Suppressor macrophage (primary cell): ENCODE measurements at regions not wholly inside any gene's neighbourhood (a gene's known extent, or its start where the extent isn't known, plus 50 kb on each side); places are given as distances from the start of the nearest gene placed in this dataset.
"Not testable (repeated sequence)": the region's sequence is repeated elsewhere in the genome, so short reads cannot be mapped to it uniquely, and the experiment has no call there.

ENCODE experiments used
- DNase-seq, 4 experiments: peaks; one replicate each; pipeline ENCODE4 v3.0.0-alpha.2; 2020 to 2022

DNA sequence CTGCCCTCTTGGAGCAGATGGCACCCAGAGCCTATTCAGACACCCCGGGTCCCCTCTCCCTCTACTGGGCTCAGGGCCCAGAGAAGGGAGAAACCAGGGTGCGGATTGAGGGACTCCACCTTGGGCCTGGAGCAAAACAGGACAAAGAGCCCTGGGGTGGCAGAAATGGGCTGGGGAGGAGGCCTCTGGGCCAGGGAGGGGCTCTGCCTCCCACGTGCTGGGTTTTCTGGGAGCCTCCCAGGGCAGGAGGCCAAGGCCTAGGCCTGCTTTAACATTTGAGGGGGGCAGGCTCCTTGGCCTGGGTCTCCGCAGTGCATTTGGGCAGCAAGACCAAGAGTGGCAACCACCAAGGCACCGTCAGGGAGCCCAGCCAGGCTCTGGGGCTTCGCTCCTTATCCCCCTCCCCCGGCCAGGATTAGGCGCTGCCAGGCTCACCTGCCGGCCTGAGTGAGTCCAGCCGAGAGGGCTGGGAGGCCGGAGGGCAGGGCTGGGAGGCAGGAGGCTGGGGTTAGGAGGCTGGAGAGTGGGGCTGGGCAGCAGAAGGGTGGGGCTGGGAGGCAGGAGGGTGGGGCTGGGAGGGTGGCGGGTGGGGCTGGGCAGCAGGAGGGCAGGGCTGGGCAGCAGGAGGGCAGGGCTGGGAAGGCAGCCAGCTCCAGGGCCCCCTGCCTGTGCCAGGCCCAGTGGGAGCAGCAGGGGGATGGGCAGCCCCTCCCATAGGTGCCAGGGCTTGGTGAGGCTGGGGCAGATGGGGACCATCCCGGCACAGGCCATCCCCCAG lies 101.8 kb upstream of the EIF5 start:
- no peak for DNase-seq

DNA sequence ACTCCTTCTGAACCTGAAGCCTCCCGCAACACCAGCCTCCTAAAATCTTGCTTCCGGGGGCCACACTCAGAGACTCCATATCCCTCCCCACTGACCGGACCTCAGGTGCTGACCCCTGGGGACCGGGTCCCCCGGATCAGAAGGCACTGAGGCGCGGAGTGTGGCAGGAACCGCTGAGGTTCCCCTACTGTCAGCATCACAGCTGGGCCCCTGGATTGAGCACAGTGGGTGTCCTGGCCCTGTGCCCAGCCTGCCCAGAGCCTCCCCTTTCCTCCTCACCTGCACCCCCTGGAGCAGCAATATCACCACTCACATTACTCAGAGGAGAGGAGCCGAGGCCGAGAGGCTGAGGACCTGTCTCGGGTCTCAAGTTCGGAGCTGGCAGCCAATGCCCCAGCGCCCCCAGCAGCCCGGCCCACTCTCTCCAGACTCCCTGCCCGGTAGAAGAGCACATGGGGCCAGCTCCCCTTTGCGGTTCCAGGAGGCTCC lies 101.2 kb upstream of the EIF5 start:
- DNase-seq: no peak

DNA sequence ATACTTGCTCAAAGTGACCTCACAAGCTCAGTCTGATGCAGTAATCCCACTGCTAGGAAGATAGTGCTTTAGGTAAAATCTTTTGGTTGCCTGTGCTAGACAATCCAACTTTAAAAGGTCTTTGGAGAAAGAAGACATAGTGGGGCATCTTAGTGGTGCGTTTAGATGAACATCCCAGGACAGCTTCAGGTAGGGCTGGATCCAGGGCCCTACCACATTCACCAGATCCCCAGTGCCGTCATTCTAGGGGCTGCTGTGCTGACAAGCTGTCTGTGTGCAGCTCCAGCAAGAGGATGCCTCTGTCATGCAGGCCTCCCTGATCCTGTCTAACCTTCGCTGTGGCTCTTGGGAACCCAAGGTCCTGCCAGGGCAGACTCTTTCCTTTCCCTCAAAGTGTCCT lies 100.7 kb upstream of the EIF5 start:
- DNase-seq: no peak

DNA sequence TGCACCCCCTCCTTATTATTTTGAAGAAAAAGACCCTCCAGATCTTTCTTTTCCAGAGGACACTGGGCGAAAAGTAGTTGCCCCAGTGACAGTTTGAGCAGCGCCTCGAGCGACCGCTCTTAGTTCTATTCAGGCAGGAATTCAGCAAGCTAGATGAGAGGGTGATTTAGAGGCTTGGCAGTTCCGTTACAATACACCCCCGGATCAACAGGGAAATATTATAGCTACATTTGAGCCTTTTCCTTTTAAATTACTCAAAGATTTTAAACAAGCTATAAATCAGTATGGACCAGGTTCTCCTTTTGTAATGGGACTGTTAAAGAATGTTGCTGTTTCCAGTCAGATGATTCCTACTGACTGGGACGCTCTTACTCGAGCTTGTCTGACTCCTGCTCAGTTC lies 99.2 kb upstream of the EIF5 start:
- DNase-seq: not testable (repeated sequence)

DNA sequence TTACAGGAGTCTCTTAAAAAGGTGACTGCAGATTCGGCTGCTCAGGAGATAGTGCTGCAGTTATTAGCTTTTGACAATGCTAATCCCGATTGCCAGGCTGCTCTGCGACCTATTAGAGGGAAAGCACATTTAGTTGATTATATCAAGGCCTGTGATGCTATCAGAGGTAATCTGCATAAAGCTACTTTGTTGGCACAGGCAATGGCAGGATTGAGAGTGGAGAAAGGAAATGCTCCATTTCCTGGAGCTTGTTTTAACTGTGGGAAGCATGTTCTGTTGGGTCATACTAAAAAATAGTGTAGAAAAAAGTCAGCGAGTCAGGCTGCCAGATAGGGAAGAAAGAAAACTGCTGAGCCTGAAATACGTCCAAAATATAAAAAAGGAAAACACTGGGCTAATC lies 98.5 kb upstream of the EIF5 start:
- DNase-seq: not testable (repeated sequence)

DNA sequence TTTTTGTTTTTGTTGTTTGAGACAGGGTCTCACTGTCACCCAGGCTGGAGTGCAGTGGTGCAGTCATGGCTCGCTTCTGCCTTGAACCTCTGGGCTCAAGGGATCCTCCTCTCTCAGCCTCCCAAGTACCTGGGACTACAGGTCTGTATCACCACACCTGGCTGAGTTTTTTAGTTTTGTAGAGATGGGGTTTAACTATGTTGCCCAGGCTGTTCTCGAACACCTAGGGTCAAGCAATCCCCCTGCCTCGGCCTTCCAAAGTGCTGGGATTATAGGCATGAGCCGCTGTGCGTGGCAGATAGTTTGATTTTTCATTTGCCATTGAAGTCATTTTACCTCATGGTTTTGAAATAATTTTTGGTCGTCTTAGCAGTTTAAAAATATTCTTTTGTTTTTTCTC lies 94.3 kb upstream of the EIF5 start:
- DNase-seq: no peak

DNA sequence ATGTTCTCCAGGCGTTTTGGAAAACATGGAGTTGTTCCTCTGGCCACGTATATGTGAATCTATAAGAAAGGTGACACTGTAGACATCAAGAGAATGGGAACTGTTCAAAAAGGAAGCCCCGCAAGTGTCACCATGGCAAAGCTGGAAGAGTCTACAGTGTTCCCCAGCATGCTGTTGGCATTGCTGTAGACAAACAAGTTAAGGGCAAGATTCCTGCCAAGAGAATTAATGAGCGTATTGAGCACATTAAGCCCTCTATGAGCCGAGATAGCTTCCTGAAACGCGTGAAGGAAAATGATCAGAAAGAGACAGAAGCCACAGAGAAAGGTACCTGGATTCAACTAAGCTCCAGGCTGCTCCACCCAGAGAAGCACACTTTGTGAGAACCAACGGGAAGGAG lies 92.5 kb upstream of the EIF5 start:
- no peak for DNase-seq

DNA sequence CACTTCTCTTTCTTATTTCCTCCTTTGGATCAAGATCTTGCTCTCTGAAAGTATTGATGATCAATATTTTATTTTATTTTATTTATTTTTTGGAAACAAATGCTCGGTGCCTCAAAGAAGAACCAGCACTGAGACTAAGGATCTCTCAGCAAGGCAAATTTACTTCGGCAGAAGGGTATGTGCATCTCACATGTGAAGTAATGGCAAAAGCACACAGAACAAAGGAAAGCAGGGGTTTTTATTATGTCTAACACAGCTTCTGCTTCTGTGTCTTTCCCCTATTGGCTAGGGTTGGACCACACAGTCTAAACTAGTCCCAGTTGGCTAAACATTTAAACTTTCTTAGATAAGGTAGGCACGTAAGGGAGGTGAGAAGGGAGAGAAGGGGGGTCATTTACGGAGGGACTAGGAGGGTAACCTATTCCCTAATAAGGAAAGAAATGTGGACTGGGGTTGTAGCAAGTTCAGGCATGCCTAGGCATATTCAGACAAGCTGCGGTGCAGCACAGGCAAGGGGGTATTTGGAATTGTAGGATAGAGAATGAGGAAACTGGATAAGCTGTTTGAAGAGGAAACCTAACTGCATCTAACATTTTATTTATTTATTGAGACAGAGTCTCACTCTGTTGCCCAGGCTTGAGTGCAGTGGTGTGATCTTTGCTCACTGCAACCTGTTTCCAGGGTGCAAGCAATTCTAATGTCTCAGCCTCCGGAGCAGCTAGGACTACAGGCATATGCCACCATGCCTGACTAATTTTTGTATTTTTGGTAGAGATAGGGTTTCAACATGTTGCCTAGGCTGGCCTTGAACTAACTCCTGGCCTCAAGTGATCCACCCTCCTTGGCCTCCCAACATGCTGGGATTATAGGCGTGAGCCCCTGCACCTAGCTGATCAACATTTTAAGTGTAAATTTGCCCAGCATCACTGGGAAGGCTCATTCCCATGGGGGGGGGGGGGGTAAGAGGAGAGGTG lies 90.0 kb upstream of the EIF5 start:
- no peak for DNase-seq

DNA sequence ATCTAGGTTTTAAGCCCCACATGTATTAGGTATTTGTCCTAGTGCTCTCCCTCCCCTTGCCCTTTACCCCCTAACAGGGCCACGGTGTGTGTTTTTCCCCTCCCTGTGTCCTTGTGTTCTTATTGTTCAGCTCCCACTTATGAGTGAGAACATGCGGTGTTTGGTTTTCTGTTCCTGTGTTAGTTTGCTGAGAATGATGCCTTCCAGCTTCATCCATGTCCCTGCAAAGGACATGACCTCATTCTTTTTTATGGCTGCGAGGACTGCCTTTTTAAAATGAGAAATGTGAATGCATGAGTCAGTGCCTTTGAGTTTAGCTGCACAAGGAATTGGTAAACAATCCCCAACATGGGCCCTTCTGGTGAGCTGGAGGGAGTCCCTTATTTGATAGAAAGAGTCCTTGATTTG lies 88.4 kb upstream of the EIF5 start:
- not testable (repeated sequence) for DNase-seq

DNA sequence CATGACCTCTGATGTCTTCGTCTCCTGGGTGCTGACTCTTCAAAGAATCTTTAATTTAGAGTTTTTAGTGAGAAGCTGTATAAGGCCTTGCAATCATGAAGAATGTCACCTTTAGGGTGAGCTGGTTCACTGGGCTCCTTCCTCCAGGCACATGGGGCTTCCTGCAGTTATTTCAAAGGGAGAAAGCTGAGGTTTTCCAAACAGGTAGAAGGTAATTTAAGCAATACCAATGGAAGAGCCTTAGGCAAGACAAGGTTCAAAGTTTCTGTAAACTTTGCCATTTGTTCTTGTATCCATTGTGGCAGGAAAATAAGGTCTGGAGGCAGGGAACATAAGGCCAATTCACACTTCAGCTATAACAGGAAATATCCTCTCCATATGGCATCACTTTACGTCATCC lies 88.0 kb upstream of the EIF5 start:
- DNase-seq: no peak

DNA sequence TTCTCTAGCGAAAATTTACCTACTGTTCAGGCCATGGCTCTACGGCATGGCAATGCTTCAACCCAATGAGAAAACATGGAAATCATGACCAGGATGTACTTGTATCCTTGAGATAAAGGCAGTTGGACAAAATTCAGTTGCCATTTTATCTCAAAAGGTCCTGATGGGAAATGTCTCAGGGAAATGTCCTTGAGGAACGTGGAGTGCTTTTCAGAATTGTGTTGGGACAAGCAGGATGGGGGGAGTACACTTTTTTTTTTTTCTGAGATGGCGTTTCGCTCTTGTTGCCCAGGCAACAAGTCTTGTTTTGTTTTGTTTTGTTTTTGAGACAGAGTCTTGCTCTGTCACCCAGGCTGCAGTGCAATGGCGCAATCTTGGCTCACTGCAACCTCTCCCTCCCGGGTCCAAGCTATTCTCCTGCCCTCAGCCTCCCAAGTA lies 86.8 kb upstream of the EIF5 start:
- no peak for DNase-seq

DNA sequence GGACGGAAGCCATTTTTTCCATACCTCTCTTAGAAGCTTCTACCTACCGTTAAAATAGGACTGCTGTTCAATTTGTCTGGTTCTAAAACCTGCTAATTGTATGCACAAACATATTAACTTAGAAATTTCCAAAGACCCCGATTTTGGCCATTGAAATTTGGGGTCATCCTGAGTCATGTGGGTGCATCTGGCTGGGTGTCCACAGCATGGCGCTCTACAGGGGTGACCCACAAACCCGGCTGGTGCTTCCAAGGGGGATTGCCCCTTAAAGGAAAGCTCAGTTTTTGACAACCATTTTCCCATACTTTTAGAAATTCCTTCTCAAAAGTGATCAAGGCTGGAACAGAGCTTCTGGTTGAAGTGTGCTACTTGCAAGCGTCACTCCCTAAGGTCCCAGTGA lies 83.9 kb upstream of the EIF5 start:
- DNase-seq: no peak

DNA sequence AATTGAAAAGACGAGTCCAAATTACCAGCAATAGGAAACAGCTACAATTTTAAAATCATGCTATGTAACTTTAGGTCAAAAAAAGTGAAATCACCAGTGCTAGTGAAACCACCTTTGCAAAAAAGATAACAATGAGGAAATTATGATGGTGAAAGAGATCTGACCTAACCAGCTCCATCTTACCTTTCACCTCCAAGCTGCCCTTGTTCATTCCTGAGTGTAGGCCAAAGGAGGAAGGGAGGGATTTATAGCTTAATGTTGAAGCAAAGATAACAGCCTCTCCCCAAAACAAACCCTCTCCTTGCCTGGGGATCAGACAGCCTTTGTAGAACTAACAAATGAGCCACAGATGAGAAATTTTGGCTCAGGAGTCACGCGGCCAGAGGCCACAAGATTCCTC lies 83.2 kb upstream of the EIF5 start:
- no peak for DNase-seq

DNA sequence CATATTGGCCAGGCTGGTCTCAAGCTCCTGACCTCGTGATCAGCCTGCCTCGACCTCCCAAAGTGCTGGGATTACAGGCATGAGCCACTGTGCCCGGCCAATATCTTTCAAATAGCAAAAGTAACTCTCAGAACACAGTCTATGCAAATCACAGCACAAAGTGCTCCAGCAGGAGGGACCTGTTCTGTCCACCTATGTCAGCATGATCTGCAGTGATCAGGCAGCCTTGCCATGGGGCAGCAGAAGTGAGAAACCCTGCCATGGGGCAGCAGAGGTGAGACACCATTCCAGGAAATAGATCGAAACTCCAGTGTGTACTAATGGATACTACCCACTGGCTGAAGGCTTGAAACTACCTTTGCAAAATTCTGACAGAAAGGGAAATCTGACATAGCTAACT lies 78.5 kb upstream of the EIF5 start:
- DNase-seq: no peak

DNA sequence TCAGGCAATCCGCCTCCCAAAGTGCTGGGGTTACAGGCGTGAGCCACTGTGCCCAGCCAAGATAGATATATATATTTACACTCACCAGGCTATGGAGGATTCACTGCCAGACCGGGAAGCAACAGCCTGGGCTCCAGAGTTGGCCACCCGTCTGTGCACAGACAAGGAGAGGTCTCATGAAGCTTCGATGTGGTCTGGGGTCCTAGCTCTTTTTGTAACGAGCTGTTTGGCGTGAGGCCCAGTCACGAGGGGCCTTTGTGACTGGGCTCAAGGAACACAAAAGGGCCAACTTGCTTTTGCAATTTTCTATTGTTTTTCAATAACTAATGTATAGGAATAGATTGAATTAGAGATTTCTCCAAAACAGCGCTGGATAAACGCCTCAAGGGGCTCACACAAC lies 77.6 kb upstream of the EIF5 start:
- DNase-seq: no peak

DNA sequence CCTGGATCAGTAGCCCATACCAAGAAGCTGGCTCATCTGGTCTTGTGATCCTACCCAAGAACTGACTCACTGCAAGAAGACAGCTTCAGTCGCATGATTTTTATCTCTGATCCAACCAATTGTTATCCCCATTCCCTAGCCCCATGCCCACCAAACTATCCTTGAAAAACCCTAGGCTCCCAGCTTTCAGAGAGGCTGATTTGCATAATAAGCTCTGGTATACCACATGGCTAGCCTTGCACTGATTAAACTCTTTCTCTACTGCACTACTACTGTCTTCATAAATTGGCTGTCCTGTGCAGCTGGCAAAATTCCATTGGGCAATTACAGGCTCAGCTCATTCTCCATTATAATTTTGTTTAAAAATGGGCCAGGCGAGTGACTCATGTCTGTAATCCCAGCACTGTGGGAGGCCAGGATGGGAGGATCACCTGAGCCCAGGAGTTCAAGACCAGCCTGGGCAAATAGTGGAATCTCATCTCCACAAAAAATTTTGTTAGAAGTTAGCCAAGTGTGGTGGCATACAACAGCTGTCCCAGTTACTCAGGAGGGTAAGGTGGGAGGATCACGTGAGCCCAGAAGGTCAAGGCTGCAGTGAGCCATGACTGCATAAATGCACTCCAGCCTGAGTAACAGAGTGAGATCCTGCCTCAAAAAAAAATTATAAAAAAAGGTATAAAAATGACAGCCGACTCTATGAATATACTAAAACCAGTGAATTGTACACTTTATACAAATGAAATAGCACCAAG lies 76.7 kb upstream of the EIF5 start:
- no peak for DNase-seq

DNA sequence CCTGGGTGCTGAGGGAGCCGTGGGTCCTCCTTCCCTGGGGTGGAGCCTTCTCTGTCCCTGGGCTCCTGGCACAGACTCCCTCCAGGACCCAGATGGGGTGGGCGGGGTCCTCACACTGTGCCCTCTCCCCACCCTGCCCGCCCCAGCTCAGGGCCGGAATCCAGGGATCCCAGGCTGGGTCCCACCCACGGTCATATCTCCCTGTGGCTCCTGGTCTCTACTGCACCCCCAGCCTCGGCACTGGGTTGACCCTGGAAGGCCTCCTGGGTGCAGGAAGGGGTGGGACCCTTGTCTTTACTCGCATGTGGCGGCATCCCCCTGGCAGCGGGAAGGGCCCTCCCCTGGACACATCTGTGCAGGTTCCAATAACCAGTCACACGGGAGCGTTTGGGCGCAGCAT lies 75.8 kb upstream of the EIF5 start:
- no peak for DNase-seq

DNA sequence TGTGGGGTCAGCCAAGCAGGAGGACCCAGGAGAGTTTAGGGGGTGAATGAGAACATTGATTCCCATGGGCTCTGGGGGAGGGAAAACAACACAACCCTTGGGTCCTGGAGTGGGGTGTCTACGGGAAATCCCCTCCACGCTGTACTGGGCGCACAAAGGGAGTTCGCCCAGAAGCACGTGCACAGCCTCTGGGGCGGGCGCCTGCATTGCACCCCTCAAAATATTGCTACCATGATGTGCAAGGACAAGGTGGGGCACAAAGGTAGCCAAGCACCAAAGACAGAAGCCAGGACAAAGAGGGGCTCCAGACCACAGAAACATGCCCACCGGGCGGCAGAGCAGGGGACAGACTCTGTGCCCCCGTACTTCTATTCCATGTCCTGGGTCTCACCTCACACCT lies 74.9 kb upstream of the EIF5 start:
- no peak for DNase-seq

DNA sequence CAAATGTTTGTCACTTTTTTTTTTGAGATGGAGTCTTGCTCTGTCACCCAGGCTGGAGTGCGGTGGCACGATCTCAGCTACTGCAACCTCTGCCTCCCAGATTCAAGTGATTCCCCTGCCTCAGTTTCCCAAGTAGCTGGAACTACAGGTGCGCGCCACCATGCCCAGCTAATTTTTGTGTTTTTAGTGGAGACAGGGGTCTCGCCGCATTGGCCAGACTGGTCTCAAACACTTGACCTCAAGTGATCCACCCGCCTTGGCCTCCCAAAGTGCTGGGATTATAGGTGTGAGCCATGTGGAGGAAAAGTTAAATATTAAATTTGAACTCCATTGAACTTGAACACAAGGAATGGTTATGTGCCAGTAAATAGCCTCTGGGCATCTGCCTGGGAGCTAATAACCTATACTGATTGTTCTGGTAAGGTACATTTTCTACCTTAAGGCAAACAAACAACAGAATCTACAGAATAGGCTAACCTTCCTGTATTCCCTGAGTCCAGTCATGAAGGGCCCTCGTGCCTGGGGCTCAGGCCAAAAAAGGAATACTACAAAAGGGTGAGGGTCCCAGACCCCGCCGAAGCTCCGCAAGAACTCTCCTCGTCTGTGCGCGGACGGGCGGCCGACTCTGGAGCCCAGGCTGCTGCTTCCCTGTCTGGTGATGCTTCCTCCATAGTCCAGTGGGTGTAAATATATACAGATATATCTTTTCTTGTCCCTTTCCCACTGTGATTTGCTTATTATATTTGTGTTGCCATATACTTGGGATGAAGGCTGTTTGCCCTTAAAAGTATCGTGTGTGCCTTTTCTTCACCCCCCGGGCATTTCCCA lies 74.0 kb upstream of the EIF5 start:
- no peak for DNase-seq

DNA sequence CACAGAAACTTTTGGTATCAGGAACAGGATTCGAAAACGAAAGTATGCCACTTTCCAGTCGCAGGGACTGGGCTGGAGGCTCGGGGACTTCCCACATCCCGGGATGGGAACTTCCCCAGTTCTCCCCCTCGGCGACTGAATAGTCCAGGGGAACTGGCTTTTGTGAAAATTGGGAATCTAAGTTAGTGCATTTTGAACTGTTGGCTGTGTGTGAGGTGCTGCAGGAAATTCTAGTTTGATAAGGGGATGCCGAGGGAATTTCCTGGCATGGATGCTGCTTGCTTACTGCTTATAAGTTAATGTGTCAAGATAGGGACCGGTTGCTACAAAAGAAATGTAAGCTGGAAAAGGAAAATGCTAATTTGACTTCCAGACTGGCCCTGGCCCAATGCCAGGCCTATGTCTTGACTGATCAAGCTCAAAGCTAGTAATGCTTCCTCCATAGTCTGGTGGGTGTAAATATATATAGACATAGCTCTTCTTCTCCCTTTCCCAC lies 73.4 kb upstream of the EIF5 start:
- peak; percentile 65 to 79 (median 74) for DNase-seq

DNA sequence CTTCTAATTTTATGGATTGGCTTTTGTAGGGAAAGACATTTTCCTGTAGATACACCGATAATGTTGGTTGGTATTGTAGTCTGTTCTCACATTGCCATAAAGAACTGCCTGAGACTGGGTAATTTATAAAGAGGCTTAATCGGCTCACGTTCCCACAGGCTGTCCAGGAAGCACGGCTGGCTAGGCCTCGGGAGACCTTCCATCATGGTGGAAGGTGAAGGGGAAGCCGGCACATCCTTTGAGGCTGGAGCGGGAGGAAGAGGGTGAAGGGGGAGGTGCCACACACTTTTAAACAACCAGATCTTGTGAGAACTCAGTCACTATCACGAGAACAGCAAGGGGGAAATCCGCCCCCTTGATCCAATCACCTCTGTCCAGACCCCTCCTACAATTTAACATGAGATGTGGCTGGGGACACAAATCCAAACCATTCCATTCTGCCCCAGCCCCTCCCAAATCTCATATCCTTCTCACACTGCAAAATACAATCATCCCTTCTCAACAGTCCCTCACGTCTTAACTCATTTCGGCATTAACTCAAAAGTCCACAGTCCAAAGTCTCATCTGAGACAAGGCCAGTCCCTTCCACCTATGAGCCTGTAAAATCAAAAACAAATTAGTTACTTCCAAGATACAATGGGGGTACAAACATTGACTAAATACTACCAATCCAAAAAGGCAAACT lies 66.7 kb upstream of the EIF5 start:
- no peak for DNase-seq
